GM12878 (cell line): ENCODE measurements at regions not wholly inside any gene's neighbourhood (a gene's known extent, or its start where the extent isn't known, plus 50 kb on each side); places are given as distances from the start of the nearest gene placed in this dataset.
A peak's percentile ranks its signal among the peaks of the same experiment; 100 is the strongest.

Experiments
- BACH1 ChIP-seq: fragments of 450-650 bp; IDR thresholded peaks from 2 replicates; pipeline ENCODE4 v1.6.1; 2017; ENCODE audit warnings: mild to moderate bottlenecking, borderline replicate concordance
- BHLHE40 ChIP-seq, 2 experiments: fragments of 450-650 bp in 1 of 2; IDR thresholded peaks; 2 replicates each; pipeline ENCODE4 v1.6.1; 2011 to 2017; ENCODE audit warnings: low read depth in 2 of 2, borderline replicate concordance in 1 of 2, improper control_type of control experiment in 1 of 2, low read length in 1 of 2, mild to moderate bottlenecking in 1 of 2
- BMI1 ChIP-seq: fragments of 450-650 bp; IDR thresholded peaks from 2 replicates; pipeline ENCODE4 v1.6.1; 2016; ENCODE audit warnings: mild to moderate bottlenecking, moderate library complexity, borderline replicate concordance
- FOXM1 ChIP-seq: IDR thresholded peaks from 2 replicates; pipeline ENCODE4 v1.6.1; 2012; ENCODE audit warnings: low read depth, mild to moderate bottlenecking, inconsistent platforms, low read length, moderate library complexity
- NFXL1 ChIP-seq: fragments of 450-650 bp; IDR thresholded peaks from 2 replicates; pipeline ENCODE4 v1.6.1; 2017; ENCODE audit warnings: antibody characterized with exemption, mild to moderate bottlenecking, borderline replicate concordance
- PAX8 ChIP-seq: fragments of 450-650 bp; IDR thresholded peaks from 2 replicates; pipeline ENCODE4 v1.6.1; 2017; ENCODE audit warnings: mild to moderate bottlenecking, moderate library complexity
- POLR2A ChIP-seq: IDR thresholded peaks from 2 replicates; pipeline ENCODE4 v1.6.1; 2011; ENCODE audit warnings: low read depth, mild to moderate bottlenecking, low read length
- POLR2AphosphoS2 ChIP-seq: IDR thresholded peaks from 2 replicates; pipeline ENCODE4 v1.6.1; 2011; ENCODE audit warnings: low read depth, mild to moderate bottlenecking, low read length, improper control_type of control experiment, moderate library complexity
- POU2F2 ChIP-seq: IDR thresholded peaks from 3 replicates; pipeline ENCODE4 v1.6.1; 2011; ENCODE audit warnings: low read depth, mild to moderate bottlenecking, low read length, borderline replicate concordance
- SMARCA5 ChIP-seq: fragments of 450-650 bp; IDR thresholded peaks from 2 replicates; pipeline ENCODE4 v1.6.1; 2017; ENCODE audit warnings: mild to moderate bottlenecking
- TAF1 ChIP-seq: IDR thresholded peaks from 2 replicates; pipeline ENCODE4 v1.6.1; 2011; ENCODE audit warnings: mild to moderate bottlenecking, low read depth, low read length, borderline replicate concordance
- WRNIP1 ChIP-seq: IDR thresholded peaks from 2 replicates; pipeline ENCODE4 v1.6.1; 2011; ENCODE audit warnings: low read depth, low read length, improper control_type of control experiment, borderline replicate concordance
- ZBED1 ChIP-seq: IDR thresholded peaks from 2 replicates; pipeline ENCODE4 v1.6.1; 2016; ENCODE audit warnings: borderline replicate concordance
- ZNF274 ChIP-seq: IDR thresholded peaks from one replicate; pipeline ENCODE4 v1.8.0; 2011; ENCODE audit not compliant: insufficient read length, insufficient read depth
- ZNF384 ChIP-seq: IDR thresholded peaks from 2 replicates; pipeline ENCODE4 v1.6.1; 2012; ENCODE audit warnings: low read depth, mild to moderate bottlenecking, low read length, improper control_type of control experiment, borderline replicate concordance
- ZSCAN29 ChIP-seq: fragments of 450-650 bp; IDR thresholded peaks from 2 replicates; pipeline ENCODE4 v1.6.1; 2017; ENCODE audit warnings: mild to moderate bottlenecking, moderate library complexity
- TF ChIP-seq, protein P1 (sequence below): fragments of 150-350 bp; IDR thresholded peaks from 2 replicates; pipeline ENCODE4 v1.6.1; 2016; ENCODE audit warnings: low read depth, low read length
- TF ChIP-seq, protein P2 (sequence below): IDR thresholded peaks from 2 replicates; pipeline ENCODE4 v1.6.1; 2011; ENCODE audit warnings: low read depth, low read length, improper control_type of control experiment, borderline replicate concordance
- TF ChIP-seq, protein P3 (sequence below): fragments of 150-350 bp; IDR thresholded peaks from 2 replicates; pipeline ENCODE4 v1.6.1; 2014; ENCODE audit warnings: mild to moderate bottlenecking, low read depth, low read length
- TF ChIP-seq, protein P4 (sequence below): fragments of 450-650 bp; IDR thresholded peaks from 2 replicates; pipeline ENCODE4 v1.6.1; 2016; ENCODE audit warnings: mild to moderate bottlenecking
- TF ChIP-seq, protein P5 (sequence below), 3 experiments: IDR thresholded peaks in 2 of 3; conservative IDR thresholded peaks in 1 of 3; 2 replicates each; pipeline ENCODE4 v1.5.1; 2011; ENCODE audit warnings: low read depth in 3 of 3, low read length in 3 of 3, mild to moderate bottlenecking in 3 of 3, control low read depth in 2 of 3, moderate library complexity in 2 of 3, inconsistent platforms in 1 of 3, mixed read lengths in 1 of 3; ENCODE audit not compliant: control insufficient read depth in 2 of 3, insufficient read depth in 1 of 3; ENCODE audit errors: extremely low read depth in 1 of 3

DNA sequence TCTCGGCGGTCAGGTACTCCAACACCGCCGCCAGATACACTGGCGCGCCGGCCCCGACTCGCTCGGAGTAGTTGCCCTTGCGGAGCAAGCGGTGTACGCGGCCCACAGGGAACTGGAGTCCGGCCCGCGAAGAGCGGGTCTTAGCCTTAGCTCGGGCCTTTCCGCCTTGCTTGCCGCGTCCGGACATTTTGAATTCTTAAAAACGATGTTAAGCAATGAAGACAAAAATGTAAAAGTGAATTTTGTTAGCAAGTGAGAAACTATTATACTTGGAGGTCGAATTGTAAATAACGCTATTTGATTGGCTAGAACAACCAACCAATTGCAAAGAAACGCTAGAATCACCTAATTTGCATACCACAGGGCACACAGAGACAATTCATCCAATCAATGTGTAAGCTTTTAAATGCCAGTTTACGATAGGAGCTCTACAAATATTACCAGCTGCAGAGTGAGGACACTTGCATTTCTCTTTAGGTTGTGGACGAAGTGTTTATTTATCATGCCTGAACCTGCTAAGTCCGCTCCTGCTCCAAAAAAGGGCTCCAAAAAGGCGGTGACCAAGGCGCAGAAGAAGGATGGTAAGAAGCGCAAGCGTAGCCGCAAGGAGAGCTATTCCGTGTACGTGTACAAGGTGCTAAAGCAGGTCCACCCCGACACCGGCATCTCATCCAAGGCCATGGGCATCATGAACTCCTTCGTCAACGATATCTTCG lies 112.0 kb downstream of the HFE start (continued):
- TF ChIP-seq, protein P1, sequence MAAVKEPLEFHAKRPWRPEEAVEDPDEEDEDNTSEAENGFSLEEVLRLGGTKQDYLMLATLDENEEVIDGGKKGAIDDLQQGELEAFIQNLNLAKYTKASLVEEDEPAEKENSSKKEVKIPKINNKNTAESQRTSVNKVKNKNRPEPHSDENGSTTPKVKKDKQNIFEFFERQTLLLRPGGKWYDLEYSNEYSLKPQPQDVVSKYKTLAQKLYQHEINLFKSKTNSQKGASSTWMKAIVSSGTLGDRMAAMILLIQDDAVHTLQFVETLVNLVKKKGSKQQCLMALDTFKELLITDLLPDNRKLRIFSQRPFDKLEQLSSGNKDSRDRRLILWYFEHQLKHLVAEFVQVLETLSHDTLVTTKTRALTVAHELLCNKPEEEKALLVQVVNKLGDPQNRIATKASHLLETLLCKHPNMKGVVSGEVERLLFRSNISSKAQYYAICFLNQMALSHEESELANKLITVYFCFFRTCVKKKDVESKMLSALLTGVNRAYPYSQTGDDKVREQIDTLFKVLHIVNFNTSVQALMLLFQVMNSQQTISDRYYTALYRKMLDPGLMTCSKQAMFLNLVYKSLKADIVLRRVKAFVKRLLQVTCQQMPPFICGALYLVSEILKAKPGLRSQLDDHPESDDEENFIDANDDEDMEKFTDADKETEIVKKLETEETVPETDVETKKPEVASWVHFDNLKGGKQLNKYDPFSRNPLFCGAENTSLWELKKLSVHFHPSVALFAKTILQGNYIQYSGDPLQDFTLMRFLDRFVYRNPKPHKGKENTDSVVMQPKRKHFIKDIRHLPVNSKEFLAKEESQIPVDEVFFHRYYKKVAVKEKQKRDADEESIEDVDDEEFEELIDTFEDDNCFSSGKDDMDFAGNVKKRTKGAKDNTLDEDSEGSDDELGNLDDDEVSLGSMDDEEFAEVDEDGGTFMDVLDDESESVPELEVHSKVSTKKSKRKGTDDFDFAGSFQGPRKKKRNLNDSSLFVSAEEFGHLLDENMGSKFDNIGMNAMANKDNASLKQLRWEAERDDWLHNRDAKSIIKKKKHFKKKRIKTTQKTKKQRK: no peak
- TF ChIP-seq ZBED1: peak; percentile 94
- no peak for TF ChIP-seq ZSCAN29
- TF ChIP-seq SMARCA5: 0 out of 2 replicates have a peak, but pooled peaks have one; percentile 18
- TF ChIP-seq, protein P2, sequence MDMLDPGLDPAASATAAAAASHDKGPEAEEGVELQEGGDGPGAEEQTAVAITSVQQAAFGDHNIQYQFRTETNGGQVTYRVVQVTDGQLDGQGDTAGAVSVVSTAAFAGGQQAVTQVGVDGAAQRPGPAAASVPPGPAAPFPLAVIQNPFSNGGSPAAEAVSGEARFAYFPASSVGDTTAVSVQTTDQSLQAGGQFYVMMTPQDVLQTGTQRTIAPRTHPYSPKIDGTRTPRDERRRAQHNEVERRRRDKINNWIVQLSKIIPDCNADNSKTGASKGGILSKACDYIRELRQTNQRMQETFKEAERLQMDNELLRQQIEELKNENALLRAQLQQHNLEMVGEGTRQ: no peak
- TF ChIP-seq ZNF384: no peak
- TF ChIP-seq, protein P3, sequence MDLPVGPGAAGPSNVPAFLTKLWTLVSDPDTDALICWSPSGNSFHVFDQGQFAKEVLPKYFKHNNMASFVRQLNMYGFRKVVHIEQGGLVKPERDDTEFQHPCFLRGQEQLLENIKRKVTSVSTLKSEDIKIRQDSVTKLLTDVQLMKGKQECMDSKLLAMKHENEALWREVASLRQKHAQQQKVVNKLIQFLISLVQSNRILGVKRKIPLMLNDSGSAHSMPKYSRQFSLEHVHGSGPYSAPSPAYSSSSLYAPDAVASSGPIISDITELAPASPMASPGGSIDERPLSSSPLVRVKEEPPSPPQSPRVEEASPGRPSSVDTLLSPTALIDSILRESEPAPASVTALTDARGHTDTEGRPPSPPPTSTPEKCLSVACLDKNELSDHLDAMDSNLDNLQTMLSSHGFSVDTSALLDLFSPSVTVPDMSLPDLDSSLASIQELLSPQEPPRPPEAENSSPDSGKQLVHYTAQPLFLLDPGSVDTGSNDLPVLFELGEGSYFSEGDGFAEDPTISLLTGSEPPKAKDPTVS: no peak
- TF ChIP-seq, protein P4, sequence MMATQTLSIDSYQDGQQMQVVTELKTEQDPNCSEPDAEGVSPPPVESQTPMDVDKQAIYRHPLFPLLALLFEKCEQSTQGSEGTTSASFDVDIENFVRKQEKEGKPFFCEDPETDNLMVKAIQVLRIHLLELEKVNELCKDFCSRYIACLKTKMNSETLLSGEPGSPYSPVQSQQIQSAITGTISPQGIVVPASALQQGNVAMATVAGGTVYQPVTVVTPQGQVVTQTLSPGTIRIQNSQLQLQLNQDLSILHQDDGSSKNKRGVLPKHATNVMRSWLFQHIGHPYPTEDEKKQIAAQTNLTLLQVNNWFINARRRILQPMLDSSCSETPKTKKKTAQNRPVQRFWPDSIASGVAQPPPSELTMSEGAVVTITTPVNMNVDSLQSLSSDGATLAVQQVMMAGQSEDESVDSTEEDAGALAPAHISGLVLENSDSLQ: no peak
- no peak for TF ChIP-seq BHLHE40 (IDR thresholded peaks at IDR 0.05; ENCODE audit: borderline replicate concordance in 1 of 2, low read depth in 2 of 2, low read length in 1 of 2)
- TF ChIP-seq BMI1: no peak
- TF ChIP-seq, protein P5, sequence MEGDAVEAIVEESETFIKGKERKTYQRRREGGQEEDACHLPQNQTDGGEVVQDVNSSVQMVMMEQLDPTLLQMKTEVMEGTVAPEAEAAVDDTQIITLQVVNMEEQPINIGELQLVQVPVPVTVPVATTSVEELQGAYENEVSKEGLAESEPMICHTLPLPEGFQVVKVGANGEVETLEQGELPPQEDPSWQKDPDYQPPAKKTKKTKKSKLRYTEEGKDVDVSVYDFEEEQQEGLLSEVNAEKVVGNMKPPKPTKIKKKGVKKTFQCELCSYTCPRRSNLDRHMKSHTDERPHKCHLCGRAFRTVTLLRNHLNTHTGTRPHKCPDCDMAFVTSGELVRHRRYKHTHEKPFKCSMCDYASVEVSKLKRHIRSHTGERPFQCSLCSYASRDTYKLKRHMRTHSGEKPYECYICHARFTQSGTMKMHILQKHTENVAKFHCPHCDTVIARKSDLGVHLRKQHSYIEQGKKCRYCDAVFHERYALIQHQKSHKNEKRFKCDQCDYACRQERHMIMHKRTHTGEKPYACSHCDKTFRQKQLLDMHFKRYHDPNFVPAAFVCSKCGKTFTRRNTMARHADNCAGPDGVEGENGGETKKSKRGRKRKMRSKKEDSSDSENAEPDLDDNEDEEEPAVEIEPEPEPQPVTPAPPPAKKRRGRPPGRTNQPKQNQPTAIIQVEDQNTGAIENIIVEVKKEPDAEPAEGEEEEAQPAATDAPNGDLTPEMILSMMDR (IDR thresholded peaks at IDR 0.05 in 2 of 3, conservative IDR thresholded peaks at IDR 0.05 in 1 of 3; ENCODE audit: control insufficient read depth in 2 of 3, extremely low read depth in 1 of 3, insufficient read depth in 1 of 3, low read depth in 3 of 3, low read length in 3 of 3): no peak
- TF ChIP-seq POU2F2: peak; percentile 94
- TF ChIP-seq WRNIP1: no peak
- peak; percentile 96 for TF ChIP-seq POLR2AphosphoS2
- peak; percentile 89 for TF ChIP-seq TAF1
- peak; percentile 96; the same call in 1 of the 2 replicates for TF ChIP-seq NFXL1
- peak; percentile 59; the same call in 1 of the 2 replicates for TF ChIP-seq BACH1
- TF ChIP-seq POLR2A: peak; percentile 80
- peak; percentile 45 for TF ChIP-seq FOXM1
- TF ChIP-seq ZNF274: no peak
- no peak for TF ChIP-seq PAX8
